Adrenal gland (tissue), 9 donors: ENCODE measurements at regions not wholly inside any gene's neighbourhood (a gene's known extent, or its start where the extent isn't known, plus 50 kb on each side); places are given as distances from the start of the nearest gene placed in this dataset.

Experiments
- DNase-seq, 7 donors: peaks; one replicate each; pipeline ENCODE4 v3.0.0-alpha.2; 2019 to 2020
- H3K27ac ChIP-seq, 5 donors: fragments of 200-600 bp; sonication (generic) in 4 of 5; 1 replicate in 3 of 5; 2 replicates in 2 of 5; pipeline versions ENCODE4 v1.5.1 to v1.8.0; 2016 to 2020; ENCODE audit warnings: mild to moderate bottlenecking in 1 of 5
- H3K27me3 ChIP-seq: fragments of 200-600 bp; 2 replicates; pipeline ENCODE4 v1.8.0; 2021
- H3K36me3 ChIP-seq, 2 donors: fragments of 200-600 bp; replicated peaks in 1 of 2; 1 replicate in 1 of 2; 2 replicates in 1 of 2; pipeline versions ENCODE4 v1.5.1 to v1.8.0; 2018 to 2022
- H3K4me1 ChIP-seq, 2 donors: fragments of 200-600 bp; replicated peaks in 1 of 2; 1 replicate in 1 of 2; 2 replicates in 1 of 2; pipeline versions ENCODE4 v1.5.1 to v1.8.0; 2018 to 2021
- H3K4me3 ChIP-seq, 4 donors: fragments of 200-600 bp; sonication (generic) in 3 of 4; one replicate each; pipeline ENCODE4 v1.5.1; 2016 to 2018
- H3K9me3 ChIP-seq, 3 donors: fragments of 200-600 bp; sonication (generic) in 1 of 3; replicated peaks in 1 of 3; 1 replicate in 2 of 3; 2 replicates in 1 of 3; pipeline versions ENCODE4 v1.5.1 to v1.8.0; 2016 to 2021
- CTCF ChIP-seq, 6 experiments: fragments of 450-650 bp in 4 of 6; fragments of 200-600 bp in 2 of 6; sonication (generic) in 1 of 6; IDR thresholded peaks; 1 replicate in 5 of 6; 2 replicates in 1 of 6; pipeline versions ENCODE4 v1.5.1 to v1.8.0; 2016 to 2021; ENCODE audit warnings: antibody characterized with exemption in 6 of 6, mild to moderate bottlenecking in 2 of 6, moderate library complexity in 1 of 6
- POLR2A ChIP-seq, 2 donors: fragments of 450-650 bp; IDR thresholded peaks; one replicate each; pipeline ENCODE4 v1.6.1; 2017; ENCODE audit warnings: antibody characterized with exemption in 2 of 2, mild to moderate bottlenecking in 2 of 2, moderate library complexity in 1 of 2
- WGBS, 4 donors: extraction: QIAGEN DNeasy Blood & Tissue Kit in 2 of 4; methylation state at CpG; one replicate each; pipeline versions ENCODE4 v1.1.5 to v1.1.7; 2013 to 2017; 5-methylcytosine and 5-hydroxymethylcytosine counted together
- intact Hi-C, 2 donors: fragments of 100-400 bp; cut with DNase I; formaldehyde crosslinking; loops; one replicate each; pipeline versions ENCODE4 v1.14.1 to v1.15.0; 2022 to 2023
- donor health status: healthy with polysubstance abuse.
- donor health status: Bipolar disorder and iron deficiency.
- donor health status: DM: yes; HTN: yes; CAD: no.
- donor health status: DM: no; HTN: no; CAD: no.
- donor health status: DM: no; HTN: no; CAD: no.

GRCh38 chr12:91434081-91434480 lies 251.5 kb upstream of the DCN start:
- DNase-seq: no peak
- Histone ChIP-seq H3K9me3 (no peaks in the 10 kb centered on the region), H3K4me1 (peaks cover 0 to 4% of the 10 kb centered on the region in 2 donors), H3K27me3 (no peaks in the 10 kb centered on the region), H3K4me3 (no peak overlapping the region), H3K27ac (no peak overlapping the region), H3K36me3 (no peaks in the 10 kb centered on the region)
- TF ChIP-seq POLR2A (IDR thresholded peaks at IDR 0.05): no peak
- TF ChIP-seq CTCF (IDR thresholded peaks at IDR 0.05): no peak
- intact Hi-C loops: no loop called here
- WGBS, 4 donors: 81 to 89% (median 84%) methylated on average over 1 of the region's 1 CpG

GRCh38 chr12:91432755-91433154 lies 250.1 kb upstream of the DCN start:
- intact Hi-C loops: no loop called here
- TF ChIP-seq POLR2A (IDR thresholded peaks at IDR 0.05): no peak
- TF ChIP-seq CTCF (IDR thresholded peaks at IDR 0.05): no peak
- no peaks in the 10 kb centered on the region for H3K36me3 ChIP-seq

GRCh38 chr12:91432089-91432488 lies 249.5 kb upstream of the DCN start:
- H3K36me3 ChIP-seq: no peaks in the 10 kb centered on the region
- intact Hi-C loops: no loop called here
- H3K4me3 ChIP-seq: no peak overlapping the region
- H3K4me1 ChIP-seq: peaks cover 0 to 4% of the 10 kb centered on the region in 2 donors
- TF ChIP-seq CTCF (IDR thresholded peaks at IDR 0.05) (no peak), POLR2A (IDR thresholded peaks at IDR 0.05) (no peak)
- DNase-seq: no peak
- WGBS, 4 donors: 55 to 61% (median 57%) methylated on average over 2 of the region's 2 CpGs
- H3K27ac ChIP-seq: peak overlapping the region in 1 of 5 donors; percentile 51
- H3K27me3 ChIP-seq: no peaks in the 10 kb centered on the region
- no peaks in the 10 kb centered on the region for H3K9me3 ChIP-seq

More at GRCh38 chr12:91432755-91433154, 250.1 kb upstream of the DCN start:
- Histone ChIP-seq H3K4me3 (no peak overlapping the region), H3K27me3 (no peaks in the 10 kb centered on the region), H3K27ac (no peak overlapping the region), H3K9me3 (no peaks in the 10 kb centered on the region), H3K4me1 (peaks cover 0 to 4% of the 10 kb centered on the region in 2 donors)
- 40 to 55% (median 41%) methylated on average over 1 of the region's 1 CpG for WGBS, 4 donors
- DNase-seq: no peak

- Histone ChIP-seq H3K4me1 (no peaks in the 10 kb centered on the region), H3K27me3 (no peaks in the 10 kb centered on the region), H3K4me3 (no peak overlapping the region), H3K9me3 (no peaks in the 10 kb centered on the region), H3K27ac (no peak overlapping the region), H3K36me3 (no peaks in the 10 kb centered on the region)
- intact Hi-C loops: no loop called here
- WGBS, 4 donors: 86 to 91% (median 90%) methylated on average over 2 of the region's 2 CpGs
- DNase-seq: no peak
- TF ChIP-seq POLR2A (IDR thresholded peaks at IDR 0.05) (no peak), CTCF (IDR thresholded peaks at IDR 0.05) (no peak)
Observed at GRCh38 chr12:91424506-91424905, 241.9 kb upstream of the DCN start.
